ENCODE measurements at regions not wholly inside any gene's neighbourhood (a gene's known extent, or its start where the extent isn't known, plus 50 kb on each side); places are given as distances from the start of the nearest gene placed in this dataset.

DNA sequence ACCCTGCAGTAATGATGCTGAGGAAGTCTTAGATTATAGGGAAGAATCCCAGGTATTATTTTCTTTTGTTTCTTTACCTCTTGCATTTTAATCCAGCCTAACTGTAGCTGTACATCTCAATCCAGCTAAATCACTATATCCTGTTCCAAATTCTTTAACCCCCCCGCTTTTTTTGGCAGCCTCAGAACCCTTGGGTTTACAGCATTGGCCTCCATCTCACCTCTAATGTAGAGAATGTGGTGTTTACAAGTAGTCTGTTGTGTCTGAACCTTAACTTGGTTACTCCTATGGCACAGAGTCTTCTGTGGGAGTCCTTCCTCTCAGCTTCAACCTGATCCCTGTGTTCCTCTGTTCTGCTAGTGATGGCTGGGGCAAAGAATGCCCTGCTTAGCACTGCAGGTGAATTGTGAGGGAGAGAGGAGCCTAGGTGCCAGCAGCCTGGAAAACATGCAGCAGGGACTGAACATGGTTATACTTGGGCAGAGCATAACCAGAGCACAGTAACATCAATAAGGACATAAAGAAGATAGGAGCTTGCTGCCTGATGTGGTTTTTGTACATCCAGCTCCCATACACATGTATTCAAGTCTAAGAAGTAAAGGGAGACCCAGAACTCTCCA is 130.2 kb downstream of the FAM124B start:
- TF ChIP-seq, protein P1, sequence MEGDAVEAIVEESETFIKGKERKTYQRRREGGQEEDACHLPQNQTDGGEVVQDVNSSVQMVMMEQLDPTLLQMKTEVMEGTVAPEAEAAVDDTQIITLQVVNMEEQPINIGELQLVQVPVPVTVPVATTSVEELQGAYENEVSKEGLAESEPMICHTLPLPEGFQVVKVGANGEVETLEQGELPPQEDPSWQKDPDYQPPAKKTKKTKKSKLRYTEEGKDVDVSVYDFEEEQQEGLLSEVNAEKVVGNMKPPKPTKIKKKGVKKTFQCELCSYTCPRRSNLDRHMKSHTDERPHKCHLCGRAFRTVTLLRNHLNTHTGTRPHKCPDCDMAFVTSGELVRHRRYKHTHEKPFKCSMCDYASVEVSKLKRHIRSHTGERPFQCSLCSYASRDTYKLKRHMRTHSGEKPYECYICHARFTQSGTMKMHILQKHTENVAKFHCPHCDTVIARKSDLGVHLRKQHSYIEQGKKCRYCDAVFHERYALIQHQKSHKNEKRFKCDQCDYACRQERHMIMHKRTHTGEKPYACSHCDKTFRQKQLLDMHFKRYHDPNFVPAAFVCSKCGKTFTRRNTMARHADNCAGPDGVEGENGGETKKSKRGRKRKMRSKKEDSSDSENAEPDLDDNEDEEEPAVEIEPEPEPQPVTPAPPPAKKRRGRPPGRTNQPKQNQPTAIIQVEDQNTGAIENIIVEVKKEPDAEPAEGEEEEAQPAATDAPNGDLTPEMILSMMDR (IDR thresholded peaks at IDR 0.05; ENCODE audit: poor library complexity), result no peak
- no peak for TF ChIP-seq EZH2 (IDR thresholded peaks at IDR 0.05; ENCODE audit: borderline replicate concordance)

Measured in hepatocyte (in vitro differentiated cells).